ENCODE measurements at regions not wholly inside any gene's neighbourhood (a gene's known extent, or its start where the extent isn't known, plus 50 kb on each side); places are given as distances from the start of the nearest gene placed in this dataset.
"Not testable (repeated sequence)": the region's sequence is repeated elsewhere in the genome, so short reads cannot be mapped to it uniquely, and the experiment has no call there.

DNA sequence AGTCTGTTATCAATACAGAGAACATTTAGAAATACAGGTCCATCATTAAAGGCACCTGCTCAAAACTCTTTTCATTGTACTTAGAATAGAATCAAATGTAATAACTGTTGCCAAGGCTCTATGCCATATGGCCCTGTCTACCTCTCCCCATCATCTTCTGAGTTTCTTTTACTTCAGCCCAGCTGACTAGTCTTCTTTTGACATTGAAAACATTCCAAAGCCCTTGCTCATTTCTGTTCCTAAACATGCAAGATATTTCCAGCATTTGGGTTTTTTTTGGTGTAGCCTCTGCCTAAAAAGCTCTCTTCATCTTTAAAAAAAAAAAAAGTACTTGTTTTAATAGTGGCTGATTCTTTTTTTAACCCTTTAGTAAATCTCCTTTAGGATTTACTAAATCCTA is 165.5 kb upstream of the SMIM30 start:
- Mint-ChIP-seq H3K27ac (peak overlapping the region; percentile 53), H3K27me3 (peaks cover 3% of the 10 kb centered on the region), H3K9me3 (peaks cover 6% of the 10 kb centered on the region), H3K36me3 (no peaks in the 10 kb centered on the region), H3K4me3 (no peak overlapping the region), H3K4me1 (no peaks in the 10 kb centered on the region)

DNA sequence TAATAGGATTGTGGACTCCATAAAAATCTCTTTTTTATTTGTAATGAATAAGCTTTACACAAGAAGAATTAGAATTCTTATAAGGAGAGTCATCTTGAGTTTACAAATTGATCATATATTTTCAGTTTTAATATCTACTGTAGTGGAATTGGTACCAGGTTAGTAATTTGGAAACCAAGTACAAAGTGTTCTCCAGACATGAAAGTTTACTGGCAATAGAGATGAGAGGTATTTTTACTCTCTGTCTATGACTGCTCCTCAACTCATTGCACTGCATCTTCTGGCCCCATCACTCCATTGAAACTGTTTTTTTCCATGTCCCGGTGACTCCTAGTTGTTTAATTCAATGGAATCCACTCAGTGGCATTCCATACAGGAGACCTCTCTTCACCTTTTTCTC is 164.5 kb upstream of the SMIM30 start:
- Mint-ChIP-seq H3K9me3 (peaks cover 6% of the 10 kb centered on the region), H3K4me3 (no peak overlapping the region), H3K27me3 (peaks cover 3% of the 10 kb centered on the region), H3K4me1 (no peaks in the 10 kb centered on the region), H3K27ac (no peak overlapping the region), H3K36me3 (no peaks in the 10 kb centered on the region)

DNA sequence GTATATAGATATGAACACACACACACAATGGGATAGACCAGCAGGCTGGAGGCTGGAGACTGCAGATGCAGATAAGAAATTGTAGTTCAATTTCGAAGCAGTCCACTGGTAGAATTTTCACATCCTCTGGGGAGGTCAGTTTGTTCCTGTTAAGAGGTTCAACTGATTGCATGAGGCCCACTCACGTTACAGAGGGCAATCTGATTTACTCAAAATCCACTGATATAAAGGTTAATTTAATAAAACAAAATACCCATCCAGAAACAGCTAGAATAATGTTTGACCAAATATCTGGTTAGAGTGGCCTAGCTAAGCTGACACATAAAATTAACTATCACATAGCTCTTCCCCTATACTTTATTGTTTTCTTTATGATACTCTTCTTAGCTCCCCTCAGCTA is 162.9 kb upstream of the SMIM30 start:
- H3K36me3 Mint-ChIP-seq, result no peaks in the 10 kb centered on the region
- H3K9me3 Mint-ChIP-seq, result peaks cover 6% of the 10 kb centered on the region
- peaks cover 3% of the 10 kb centered on the region for H3K27me3 Mint-ChIP-seq
- no peaks in the 10 kb centered on the region for H3K4me1 Mint-ChIP-seq
- no peak overlapping the region for H3K27ac Mint-ChIP-seq
- H3K4me3 Mint-ChIP-seq, result no peak overlapping the region

DNA sequence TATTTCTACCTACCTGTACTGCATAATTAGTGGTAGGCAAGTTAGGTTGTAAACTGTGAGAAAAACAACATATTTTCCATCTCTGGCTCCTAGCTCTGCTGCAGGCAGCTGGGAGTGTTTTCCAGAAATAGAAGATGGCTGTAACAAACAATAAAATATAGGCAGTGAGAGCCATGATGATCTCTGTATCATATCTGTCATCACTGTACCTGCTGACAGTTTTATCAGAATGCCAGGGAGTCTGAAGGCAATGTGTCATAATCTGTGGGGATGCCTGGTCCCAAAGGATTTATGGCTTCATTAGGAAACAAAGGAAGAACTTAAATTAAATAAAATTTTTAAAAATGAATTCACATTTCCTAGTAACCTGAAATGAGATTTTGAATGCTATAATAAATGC is 160.9 kb upstream of the SMIM30 start:
- no peak overlapping the region for H3K4me3 Mint-ChIP-seq
- H3K9me3 Mint-ChIP-seq, result peaks cover 11% of the 10 kb centered on the region
- H3K27ac Mint-ChIP-seq, result no peak overlapping the region
- H3K4me1 Mint-ChIP-seq, result no peaks in the 10 kb centered on the region
- H3K36me3 Mint-ChIP-seq, result no peaks in the 10 kb centered on the region
- peaks cover 3% of the 10 kb centered on the region for H3K27me3 Mint-ChIP-seq

DNA sequence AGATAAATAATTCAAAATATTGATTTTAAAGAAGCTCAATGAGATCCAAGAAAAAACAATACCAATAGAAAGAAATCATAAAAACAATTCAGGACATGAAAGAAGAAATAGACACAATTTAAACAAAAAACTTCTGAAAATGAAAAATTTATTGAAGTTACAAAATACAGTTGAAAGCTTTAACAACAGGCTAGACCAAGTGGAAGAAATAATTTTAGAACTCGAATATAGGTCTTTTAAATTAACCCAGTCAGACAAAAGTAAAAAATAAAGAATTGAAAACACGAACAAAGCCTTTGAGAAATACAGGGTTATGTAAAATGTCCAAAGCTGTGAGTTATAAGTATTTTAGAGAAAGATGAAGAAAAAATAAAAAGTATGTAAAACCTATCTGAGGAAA is 152.4 kb upstream of the SMIM30 start:
- Mint-ChIP-seq H3K4me3 (no peak overlapping the region), H3K4me1 (no peaks in the 10 kb centered on the region), H3K27ac (no peak overlapping the region), H3K36me3 (no peaks in the 10 kb centered on the region), H3K27me3 (no peaks in the 10 kb centered on the region), H3K9me3 (peaks cover 38% of the 10 kb centered on the region)

DNA sequence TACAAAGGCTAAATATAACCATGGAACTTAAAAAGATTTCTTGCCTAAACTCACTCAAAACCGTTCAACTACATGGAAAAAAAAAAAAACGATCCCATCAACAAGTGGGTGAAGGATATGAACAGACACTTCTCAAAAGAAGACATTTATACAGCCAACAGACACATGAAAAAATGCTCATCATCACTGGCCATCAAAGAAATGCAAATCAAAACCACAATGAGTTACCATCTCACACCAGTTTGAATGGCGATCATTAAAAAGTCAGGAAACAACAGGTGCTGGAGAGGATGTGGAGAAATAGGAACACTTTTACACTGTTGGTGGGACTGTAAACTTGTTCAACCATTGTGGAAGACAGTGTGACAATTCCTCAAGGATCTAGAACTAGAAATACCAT is 151.2 kb upstream of the SMIM30 start:
- H3K9me3 Mint-ChIP-seq, result peaks cover 33% of the 10 kb centered on the region
- not testable (repeated sequence) for H3K4me3 Mint-ChIP-seq, H3K27me3 Mint-ChIP-seq, H3K4me1 Mint-ChIP-seq, H3K36me3 Mint-ChIP-seq, H3K27ac Mint-ChIP-seq

DNA sequence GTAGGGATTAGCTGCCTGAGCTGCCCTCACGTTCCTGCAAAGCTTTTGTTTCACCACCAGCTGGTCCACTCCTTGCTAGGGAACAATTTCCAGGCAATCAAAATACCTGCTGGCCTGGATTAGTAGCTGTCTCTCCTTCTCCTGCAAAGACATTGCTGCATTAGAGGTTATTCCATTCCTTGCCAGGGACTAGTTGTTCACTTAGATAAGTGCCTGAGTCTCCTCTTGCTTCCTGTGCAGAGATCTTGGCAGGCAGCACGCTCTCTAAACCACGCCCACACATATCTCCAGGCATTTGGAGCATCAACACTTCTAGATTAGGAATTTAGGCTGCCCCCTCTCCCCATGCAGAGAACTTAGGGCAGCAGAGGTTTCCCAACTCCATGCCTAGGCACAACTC is 150.4 kb upstream of the SMIM30 start:
- Mint-ChIP-seq H3K9me3 (peaks cover 30% of the 10 kb centered on the region), H3K36me3 (peaks cover 2% of the 10 kb centered on the region), H3K27ac (no peak overlapping the region), H3K4me3 (no peak overlapping the region), H3K4me1 (no peaks in the 10 kb centered on the region), H3K27me3 (no peaks in the 10 kb centered on the region)

DNA sequence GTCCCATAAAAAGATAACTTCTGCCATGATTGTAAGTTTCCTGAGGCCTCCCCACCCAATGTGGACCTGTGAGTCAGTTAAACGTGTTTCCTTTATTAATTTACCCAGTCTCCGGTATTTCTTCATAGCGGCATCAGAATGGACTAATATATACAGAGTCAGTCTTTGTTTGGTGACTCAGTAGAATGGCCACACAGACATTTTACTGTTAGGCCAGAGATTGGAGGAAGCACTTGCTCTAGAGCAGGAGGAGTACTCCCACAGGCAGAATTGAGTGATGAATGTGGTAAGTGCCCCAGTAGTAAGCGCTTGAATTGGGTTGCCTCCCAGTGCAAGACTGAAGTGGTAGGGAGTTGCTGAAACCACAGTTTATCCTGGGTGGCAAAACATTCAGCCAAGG is 149.5 kb upstream of the SMIM30 start:
- Mint-ChIP-seq H3K4me3 (no peak overlapping the region), H3K27me3 (no peaks in the 10 kb centered on the region), H3K9me3 (peaks cover 26% of the 10 kb centered on the region), H3K36me3 (peaks cover 2% of the 10 kb centered on the region), H3K27ac (no peak overlapping the region), H3K4me1 (no peaks in the 10 kb centered on the region)

DNA sequence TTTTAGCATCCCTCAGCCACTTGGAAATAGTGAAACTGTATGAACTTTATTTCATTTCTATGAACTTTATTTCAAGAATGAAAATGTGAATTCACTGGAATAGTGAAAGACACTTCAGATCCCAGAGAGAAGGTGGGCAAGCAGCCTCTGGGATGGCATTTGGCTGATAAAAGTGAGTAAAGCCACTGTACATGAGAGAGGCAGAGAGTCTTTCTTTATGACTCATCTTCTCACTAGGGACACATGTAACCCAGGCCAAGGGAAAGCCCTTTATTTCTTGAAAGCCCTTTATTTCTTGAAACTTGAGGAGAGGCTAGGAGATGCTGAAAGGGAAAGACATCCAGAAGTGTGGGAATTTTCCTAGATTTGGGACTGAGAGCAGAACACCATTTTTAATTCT is 148.9 kb upstream of the SMIM30 start:
- Mint-ChIP-seq H3K36me3 (peaks cover 2% of the 10 kb centered on the region), H3K4me1 (no peaks in the 10 kb centered on the region), H3K27me3 (no peaks in the 10 kb centered on the region)

DNA sequence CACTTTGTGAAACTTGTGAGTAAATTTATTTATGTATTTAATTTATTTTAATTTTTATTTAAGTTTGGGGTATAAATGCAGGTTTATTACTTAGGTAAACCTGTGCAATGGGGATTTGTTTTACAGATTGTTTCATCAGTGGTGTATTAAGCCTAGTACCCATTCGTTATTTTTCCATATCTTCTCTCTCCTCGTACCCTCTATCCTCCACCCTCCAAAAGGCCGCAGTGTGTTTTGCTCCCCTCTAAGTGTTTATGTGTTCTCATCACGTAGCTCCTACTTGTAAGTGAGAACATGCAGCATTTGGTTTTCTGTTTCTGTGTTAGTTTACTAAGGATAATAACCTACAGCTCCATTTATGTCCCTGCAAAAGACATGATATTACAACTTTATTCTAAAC is 145.4 kb upstream of the SMIM30 start:
- no peaks in the 10 kb centered on the region for H3K4me1 Mint-ChIP-seq
- H3K9me3 Mint-ChIP-seq, result peaks cover 2% of the 10 kb centered on the region
- peaks cover 2% of the 10 kb centered on the region for H3K36me3 Mint-ChIP-seq
- no peak overlapping the region for H3K4me3 Mint-ChIP-seq
- no peak overlapping the region for H3K27ac Mint-ChIP-seq
- H3K27me3 Mint-ChIP-seq, result no peaks in the 10 kb centered on the region

More for the DNA sequence above, 148.9 kb upstream of the SMIM30 start:
- Mint-ChIP-seq H3K9me3 (peaks cover 26% of the 10 kb centered on the region), H3K27ac (no peak overlapping the region), H3K4me3 (no peak overlapping the region)

DNA sequence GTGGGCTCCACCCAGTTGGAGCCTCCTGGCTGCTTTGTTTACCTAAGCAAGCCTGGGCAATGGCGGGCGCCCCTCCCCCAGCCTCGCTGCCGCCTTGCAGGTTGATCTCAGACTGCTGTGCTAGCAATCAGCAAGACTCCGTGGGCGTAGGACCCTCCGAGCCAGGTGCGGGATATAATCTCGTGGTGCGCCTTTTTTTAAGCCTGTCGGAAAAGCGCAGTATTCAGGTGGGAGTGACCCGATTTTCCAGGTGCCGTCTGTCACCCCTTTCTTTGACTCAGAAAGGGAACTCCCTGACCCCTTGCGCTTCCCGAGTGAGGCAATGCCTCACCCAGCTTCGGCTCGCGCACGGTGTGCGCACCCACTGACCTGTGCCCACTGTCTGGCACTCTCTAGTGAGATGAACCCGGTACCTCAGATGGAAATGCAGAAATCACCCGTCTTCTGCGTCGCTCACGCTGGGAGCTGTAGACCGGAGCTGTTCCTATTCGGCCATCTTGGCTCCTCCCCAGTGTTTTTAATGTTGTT is 144.9 kb upstream of the SMIM30 start:
- H3K27me3 Mint-ChIP-seq, H3K4me3 Mint-ChIP-seq, H3K9me3 Mint-ChIP-seq, H3K36me3 Mint-ChIP-seq, H3K4me1 Mint-ChIP-seq, H3K27ac Mint-ChIP-seq: not testable (repeated sequence)

DNA sequence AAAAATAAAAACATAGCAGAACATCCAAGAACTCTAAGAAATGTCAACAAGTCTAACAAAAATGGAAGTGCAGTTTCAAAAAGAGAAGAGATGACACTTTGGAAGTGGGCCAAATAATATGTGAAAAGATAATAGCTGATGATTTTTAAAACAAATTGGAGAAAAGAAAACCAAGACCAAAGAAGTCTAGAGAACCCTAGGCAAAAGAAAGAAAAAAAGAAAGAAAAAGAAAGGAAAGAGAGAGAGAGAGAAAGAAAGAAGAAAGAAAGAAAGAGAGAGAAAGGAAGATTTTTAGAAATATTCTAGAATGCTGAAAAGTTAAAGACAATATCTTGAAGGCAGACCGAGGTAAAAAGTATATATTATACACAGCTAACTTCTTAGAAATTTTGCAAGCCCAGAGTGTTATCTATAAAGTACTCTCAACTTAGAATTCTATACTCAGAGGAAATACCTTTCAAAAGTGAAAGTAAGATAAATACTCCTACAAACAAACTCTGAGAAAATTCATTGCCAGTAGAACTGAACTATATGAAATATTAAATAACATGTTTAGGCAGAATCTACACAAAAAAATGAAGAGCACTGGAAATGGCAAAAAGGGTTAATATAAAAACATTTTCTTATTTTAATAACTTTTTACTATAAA is 138.7 kb upstream of the SMIM30 start:
- H3K36me3 Mint-ChIP-seq, result no peaks in the 10 kb centered on the region
- no peaks in the 10 kb centered on the region for H3K27me3 Mint-ChIP-seq
- H3K9me3 Mint-ChIP-seq, result no peaks in the 10 kb centered on the region
- peaks cover 4% of the 10 kb centered on the region for H3K4me1 Mint-ChIP-seq
- H3K27ac Mint-ChIP-seq, result peak overlapping the region; percentile 74
- no peak overlapping the region for H3K4me3 Mint-ChIP-seq

DNA sequence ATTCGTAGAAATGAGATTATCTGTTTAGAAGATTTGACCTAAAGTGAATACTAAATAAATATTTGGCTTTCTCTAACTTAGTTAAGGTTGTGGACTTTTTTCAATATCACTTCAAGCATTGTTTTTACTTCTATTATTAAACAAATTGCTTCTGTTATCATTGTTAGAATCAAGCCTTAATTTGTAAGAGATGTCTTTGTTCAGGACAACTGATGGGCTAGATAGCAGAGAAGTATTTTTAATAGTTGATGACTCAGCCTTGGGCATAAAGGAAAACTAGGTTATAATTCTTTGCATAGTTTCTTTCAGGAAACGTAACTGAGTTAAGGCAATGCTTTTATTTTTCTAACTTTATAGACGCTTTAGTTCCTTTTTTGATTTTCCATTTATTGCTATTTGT is 128.8 kb upstream of the SMIM30 start:
- no peaks in the 10 kb centered on the region for H3K4me1 Mint-ChIP-seq
- peaks cover 6% of the 10 kb centered on the region for H3K27me3 Mint-ChIP-seq
- no peaks in the 10 kb centered on the region for H3K36me3 Mint-ChIP-seq
- H3K9me3 Mint-ChIP-seq, result peaks cover 13% of the 10 kb centered on the region
- H3K27ac Mint-ChIP-seq, result no peak overlapping the region
- H3K4me3 Mint-ChIP-seq, result no peak overlapping the region

DNA sequence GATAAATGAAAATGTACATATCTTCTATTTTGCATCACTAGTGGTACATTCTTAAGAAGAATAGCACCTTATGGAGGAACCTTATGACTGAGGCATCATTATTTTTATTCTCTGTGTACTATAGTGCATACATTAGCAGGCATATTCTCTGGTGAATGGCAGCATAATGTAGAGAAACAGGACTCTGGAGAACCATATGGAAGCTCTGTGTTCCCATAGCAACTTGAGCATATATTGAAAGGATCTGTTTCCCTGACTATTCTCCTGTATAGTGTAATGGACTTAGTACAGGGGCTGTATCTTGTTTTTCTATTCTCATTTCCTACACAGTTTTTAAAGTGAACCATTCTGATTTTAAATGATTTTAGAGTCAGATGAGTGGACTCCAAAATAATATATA is 128.4 kb upstream of the SMIM30 start:
- Mint-ChIP-seq H3K36me3 (no peaks in the 10 kb centered on the region), H3K27me3 (peaks cover 6% of the 10 kb centered on the region), H3K9me3 (peaks cover 13% of the 10 kb centered on the region)

DNA sequence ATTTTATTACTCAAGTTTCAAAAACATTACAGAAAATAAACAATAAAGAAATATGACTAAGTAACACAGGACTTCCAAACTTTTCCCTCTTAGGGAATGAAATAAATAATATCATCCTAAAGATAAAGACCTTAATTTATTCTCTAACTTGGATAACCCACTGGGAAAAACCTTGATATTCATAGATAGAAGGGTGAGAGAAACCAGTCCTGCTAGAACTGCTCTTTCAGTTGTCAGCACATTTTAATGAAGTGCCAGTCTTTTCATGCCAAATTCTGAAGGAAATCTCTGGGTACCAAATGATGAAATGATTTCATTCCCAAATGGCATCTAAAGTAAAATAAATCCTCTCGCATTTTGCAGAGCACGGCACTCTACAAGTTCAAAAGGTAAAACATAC is 114.5 kb upstream of the SMIM30 start:
- no peak overlapping the region for H3K4me3 Mint-ChIP-seq
- H3K27me3 Mint-ChIP-seq, result no peaks in the 10 kb centered on the region
- H3K9me3 Mint-ChIP-seq, result peaks cover 3% of the 10 kb centered on the region
- no peak overlapping the region for H3K27ac Mint-ChIP-seq
- H3K36me3 Mint-ChIP-seq, result no peaks in the 10 kb centered on the region
- no peaks in the 10 kb centered on the region for H3K4me1 Mint-ChIP-seq

More for the DNA sequence above, 128.4 kb upstream of the SMIM30 start:
- Mint-ChIP-seq H3K4me3 (no peak overlapping the region), H3K4me1 (no peaks in the 10 kb centered on the region), H3K27ac (no peak overlapping the region)

DNA sequence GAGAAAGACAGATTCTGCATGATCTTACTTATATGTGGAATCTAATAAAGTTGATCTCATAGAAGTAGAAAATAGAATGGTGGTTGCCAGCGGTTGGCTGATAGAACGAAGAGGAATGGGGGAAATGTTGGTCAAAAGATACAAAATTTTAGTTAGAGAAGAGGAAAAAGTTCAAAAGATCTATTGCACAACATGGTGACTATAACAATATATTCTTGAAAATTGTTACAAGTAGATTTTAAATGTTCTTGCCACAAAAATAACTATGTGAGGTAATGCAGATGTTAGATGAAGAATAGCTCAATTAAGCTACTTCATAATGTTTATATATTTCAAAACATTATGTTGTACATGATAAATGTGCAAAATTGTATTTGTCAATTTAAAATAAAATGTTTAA is 112.3 kb upstream of the SMIM30 start:
- no peaks in the 10 kb centered on the region for H3K9me3 Mint-ChIP-seq
- H3K27ac Mint-ChIP-seq, result no peak overlapping the region
- H3K4me3 Mint-ChIP-seq, result no peak overlapping the region
- no peaks in the 10 kb centered on the region for H3K4me1 Mint-ChIP-seq
- H3K27me3 Mint-ChIP-seq, result no peaks in the 10 kb centered on the region
- no peaks in the 10 kb centered on the region for H3K36me3 Mint-ChIP-seq

DNA sequence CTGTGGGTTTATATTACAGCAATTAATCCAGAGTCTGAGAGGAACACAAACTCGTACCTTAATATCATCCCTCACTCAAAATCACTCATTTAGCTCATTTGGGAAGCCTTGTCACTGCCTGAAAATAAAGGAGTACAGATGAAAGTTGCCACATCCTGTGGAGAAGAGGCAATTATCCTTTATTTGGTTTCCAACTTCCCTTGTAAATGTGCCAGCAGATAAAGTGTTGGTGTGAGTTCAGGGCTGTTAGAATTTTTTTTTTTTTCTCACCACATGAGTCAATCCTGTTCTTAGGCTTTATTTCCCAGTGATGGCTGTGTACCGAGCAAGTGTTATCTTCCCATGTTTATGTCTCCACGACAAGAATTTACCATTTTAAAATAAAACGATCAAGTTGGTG is 99.0 kb upstream of the SMIM30 start:
- H3K4me3 Mint-ChIP-seq, result no peak overlapping the region
- H3K27me3 Mint-ChIP-seq, result peaks cover 4% of the 10 kb centered on the region
- H3K4me1 Mint-ChIP-seq, result no peaks in the 10 kb centered on the region
- H3K9me3 Mint-ChIP-seq, result no peaks in the 10 kb centered on the region
- no peaks in the 10 kb centered on the region for H3K36me3 Mint-ChIP-seq
- no peak overlapping the region for H3K27ac Mint-ChIP-seq

All from activated naive CD4-positive, alpha-beta T cell treated with anti-CD3 and anti-CD28 coated beads, Interleukin-2, amount 50 U/mL, for 24 hours (primary cell).